ENCODE measurements at regions not wholly inside any gene's neighbourhood (a gene's known extent, or its start where the extent isn't known, plus 50 kb on each side); places are given as distances from the start of the nearest gene placed in this dataset.

DNA sequence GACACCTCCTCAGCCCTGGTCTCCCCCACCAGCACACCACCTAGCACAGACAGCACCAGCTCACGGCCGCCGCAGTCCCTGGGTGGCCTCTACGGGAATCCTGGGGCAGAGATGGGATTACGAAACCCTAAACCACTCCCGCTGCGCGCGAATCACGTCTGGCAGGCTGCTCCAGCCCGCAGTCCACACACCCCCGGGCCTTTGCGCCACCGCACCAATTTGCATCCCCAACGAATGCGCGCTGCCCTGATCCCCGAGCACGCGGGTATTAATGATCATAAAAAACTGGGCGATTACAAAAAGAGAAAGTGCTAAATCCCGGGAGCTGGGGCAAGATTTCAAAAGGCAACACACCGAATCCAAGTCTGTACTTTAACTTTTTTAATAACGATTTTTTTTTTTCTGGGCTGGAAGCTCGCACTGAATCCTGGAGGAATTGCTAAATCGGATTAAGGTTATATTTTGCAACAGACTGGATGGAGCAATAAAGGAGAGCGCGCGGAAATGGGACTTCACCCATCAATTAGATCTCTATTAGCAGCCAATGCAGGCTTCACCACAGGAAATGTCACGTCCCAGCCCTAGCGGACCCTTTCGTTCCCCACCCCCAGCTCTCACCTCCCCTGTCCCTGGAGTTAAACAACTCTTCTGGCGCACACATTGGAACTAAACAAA is 69.8 kb upstream of the TMEM33 start:
- DNase-seq (ENCODE audit: low read depth), result no peak

DNA sequence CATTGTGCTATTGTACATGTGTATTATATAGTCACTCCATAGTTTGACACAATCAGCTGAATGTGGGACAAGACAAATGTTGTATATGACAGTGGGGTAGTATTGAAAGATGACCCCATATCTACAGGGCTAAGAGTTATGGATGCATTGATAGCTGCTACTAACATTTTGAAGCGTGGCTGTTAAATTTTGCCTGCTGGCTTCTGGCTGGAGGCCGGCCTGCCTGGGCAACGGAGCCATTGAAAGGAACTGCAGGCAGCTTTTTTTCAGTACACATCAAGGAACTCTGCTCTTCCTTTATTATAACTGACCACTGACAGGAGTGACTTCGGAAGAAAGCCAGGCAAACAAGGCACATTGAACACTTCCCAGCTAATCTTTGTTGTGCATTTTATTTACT is 76.1 kb upstream of the TMEM33 start:
- no peak for DNase-seq (ENCODE audit: low read depth)

DNA sequence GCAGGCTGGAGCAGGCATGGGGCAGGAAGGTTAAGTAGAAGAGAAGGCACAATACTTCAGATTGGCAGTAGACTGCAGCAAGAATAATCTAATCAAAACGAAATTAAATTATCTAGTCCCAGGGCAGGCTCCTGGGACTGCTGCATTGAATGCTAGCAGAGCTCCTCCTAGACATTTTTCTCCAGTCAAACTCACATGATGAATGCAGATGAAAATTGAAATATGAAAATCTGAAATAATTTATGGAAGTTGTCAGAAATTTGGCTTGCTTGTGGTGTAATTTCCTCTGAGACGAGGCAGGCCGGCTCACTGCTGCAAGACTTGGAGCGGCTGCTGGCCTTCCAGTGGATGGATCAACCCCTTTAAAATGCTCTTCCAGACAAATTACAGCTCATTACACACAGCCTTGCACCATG is 78.0 kb upstream of the TMEM33 start:
- DNase-seq (ENCODE audit: low read depth), result no peak

- no peak for DNase-seq (ENCODE audit: low read depth)
Observed at GRCh38 chr4:41856797-41857196, 78.4 kb upstream of the TMEM33 start.

DNA sequence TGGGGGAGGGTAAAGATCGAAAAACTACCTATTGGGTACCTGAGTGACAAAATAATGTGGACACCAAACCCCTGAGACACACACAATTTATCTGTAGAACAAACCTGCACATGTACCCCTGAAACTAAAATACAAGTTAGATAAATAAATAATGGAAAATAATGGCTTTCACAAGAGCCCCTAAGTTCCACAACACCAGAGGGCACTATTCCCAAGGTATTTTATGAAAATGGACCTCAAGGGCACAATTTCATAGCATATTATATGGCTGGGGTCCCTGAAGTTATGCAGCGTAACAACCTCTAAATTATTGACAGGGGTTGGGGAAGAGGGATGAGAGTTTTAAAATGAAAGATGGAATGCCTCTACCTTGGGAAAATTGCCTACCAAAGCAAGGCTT is 81.3 kb upstream of the TMEM33 start:
- no peak for DNase-seq (ENCODE audit: low read depth)

DNA sequence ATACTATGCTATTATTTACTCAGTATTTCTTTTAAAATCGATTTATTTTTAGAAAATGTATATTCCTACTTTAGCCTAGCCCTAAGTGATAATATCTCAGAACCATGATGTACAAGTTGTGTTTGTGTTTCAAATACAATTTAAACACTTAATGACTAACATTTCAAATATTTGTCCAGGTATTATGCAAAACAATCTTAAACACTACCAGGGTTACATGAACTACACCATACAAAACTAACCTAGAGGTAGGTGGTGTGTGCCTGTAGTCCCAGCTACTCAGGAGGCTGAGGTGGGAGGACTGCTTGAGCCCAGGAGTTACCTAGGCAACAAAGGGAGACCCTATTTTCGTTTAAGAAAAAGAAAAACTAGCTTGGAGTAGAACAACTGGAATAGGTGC is 83.0 kb upstream of the TMEM33 start:
- no peak for DNase-seq (ENCODE audit: low read depth)

- no peak for DNase-seq (ENCODE audit: low read depth)
Observed at GRCh38 chr4:41851621-41852020, 83.6 kb upstream of the TMEM33 start.

DNA sequence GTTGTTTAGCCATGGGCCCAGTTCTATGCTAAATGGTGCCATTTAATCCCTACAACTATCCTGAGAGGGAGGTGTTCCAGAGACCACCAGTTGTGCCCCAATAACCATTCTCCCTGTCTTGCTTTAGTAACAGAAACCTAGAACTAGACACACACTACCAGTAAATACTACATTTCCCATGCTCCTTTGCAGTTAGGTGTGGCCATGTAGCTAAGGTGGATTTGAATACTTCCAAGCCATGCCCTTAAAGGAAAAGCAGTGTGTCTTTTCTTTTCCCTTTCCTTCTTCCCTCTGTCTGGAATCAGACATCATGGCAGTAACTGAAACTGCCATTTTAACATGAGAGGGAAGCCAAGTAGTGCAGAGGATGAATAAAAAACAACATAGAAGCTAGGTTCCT is 90.9 kb upstream of the TMEM33 start:
- DNase-seq (ENCODE audit: low read depth), result no peak

GRCh38 chr4:41839916-41840854 is 91.7 kb upstream of the PHOX2B start:
- no peak for DNase-seq (ENCODE audit: low read depth)

GRCh38 chr4:41838590-41838989 is 90.1 kb upstream of the PHOX2B start:
- DNase-seq (ENCODE audit: low read depth), result no peak

- no peak for DNase-seq (ENCODE audit: low read depth)
Observed at GRCh38 chr4:41835321-41835995, 86.9 kb upstream of the PHOX2B start.

GRCh38 chr4:41832961-41833360 is 84.4 kb upstream of the PHOX2B start:
- DNase-seq (ENCODE audit: low read depth), result no peak

- DNase-seq (ENCODE audit: low read depth), result no peak
Observed at GRCh38 chr4:41822325-41822724, 73.8 kb upstream of the PHOX2B start.

DNA sequence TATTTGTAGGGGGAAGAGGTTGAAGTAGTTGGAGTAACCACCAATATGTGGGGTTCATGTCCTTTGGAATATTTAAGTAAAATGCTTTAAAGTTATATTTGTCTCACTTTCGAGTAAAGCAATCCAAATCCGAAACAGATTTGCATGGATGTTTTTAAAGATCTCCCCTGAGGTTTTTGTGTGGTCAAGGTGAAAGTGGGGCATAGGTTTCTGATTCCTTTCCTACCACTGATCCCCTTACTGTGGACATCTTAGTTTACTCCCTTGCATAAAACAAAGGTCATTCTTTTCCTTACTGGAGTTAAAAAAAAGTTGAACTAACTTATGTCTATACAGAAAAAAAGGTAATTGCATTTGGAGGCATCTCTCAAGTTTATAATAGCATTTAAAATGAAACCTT is 71.9 kb upstream of the PHOX2B start:
- no peak for DNase-seq (ENCODE audit: low read depth)

- DNase-seq (ENCODE audit: low read depth), result no peak
Observed at GRCh38 chr4:41819621-41820020, 71.1 kb upstream of the PHOX2B start.

GRCh38 chr4:41815473-41815872 is 66.9 kb upstream of the PHOX2B start:
- no peak for DNase-seq (ENCODE audit: low read depth)

- DNase-seq (ENCODE audit: low read depth), result no peak
Observed at GRCh38 chr4:41814565-41814964, 66.0 kb upstream of the PHOX2B start.

DNA sequence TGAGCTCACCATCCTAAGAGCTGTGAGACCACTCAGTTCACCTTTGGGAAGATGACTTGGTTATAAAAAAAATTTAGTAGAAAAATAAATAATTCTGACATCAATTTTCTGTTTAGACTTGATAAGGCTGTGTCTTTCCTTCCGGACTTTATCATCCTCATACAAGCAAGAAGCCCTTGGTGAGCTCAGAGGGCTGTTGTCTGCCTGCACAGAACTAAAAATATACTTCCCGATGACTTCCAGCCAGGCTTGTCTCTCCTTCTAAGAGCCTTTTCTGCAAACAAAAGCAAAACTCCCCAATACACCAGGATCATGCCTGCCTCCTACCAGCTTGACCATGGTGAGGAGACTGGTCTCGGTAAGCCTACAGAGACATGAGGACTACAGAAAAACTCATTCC is 58.3 kb upstream of the PHOX2B start:
- DNase-seq (ENCODE audit: low read depth), result no peak

DNA sequence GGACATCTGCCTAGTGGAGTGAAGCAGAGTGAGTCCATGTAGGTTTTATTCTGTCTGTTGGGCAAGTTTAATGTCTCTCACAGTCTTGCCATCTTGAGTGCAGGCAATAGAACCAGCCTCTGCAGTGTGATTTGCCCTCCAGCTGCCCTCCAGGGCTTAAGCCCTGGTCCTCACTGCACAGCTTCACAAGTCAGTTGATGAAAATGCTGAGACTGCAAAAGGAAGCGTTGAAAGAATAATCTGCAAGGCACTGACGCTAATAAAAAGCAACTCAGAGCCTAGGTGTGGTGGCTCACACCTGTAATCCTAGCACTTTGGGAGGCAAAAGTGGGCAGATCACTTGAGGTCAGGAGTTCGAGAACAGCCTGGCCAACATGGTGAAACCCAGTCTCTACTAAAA is 54.1 kb upstream of the PHOX2B start:
- no peak for DNase-seq (ENCODE audit: low read depth)

- no peak for DNase-seq (ENCODE audit: low read depth)
Observed at GRCh38 chr4:41799126-41799525, 50.6 kb upstream of the PHOX2B start.

Data from stimulated activated CD8-positive, alpha-beta memory T cell treated with anti-CD3 and anti-CD28 coated beads, Interleukin-15, amount 100 ng/mL, for 1 hour (primary cell).